ENCODE measurements at regions not wholly inside any gene's neighbourhood (a gene's known extent, or its start where the extent isn't known, plus 50 kb on each side); places are given as distances from the start of the nearest gene placed in this dataset.
"Not testable (repeated sequence)": the region's sequence is repeated elsewhere in the genome, so short reads cannot be mapped to it uniquely, and the experiment has no call there.

GRCh38 chr1:38486085-38486484 is 373.5 kb downstream of the RRAGC start:
- Histone ChIP-seq H3K9me3 (ENCODE audit: control insufficient read depth, insufficient read depth, low read length) (no peaks in the 10 kb centered on the region), H3K27me3 (ENCODE audit: control insufficient read depth, insufficient read depth, low read length) (no peaks in the 10 kb centered on the region), H3K4me1 (ENCODE audit: control insufficient read depth, insufficient read depth, low read length) (peaks cover 16% of the 10 kb centered on the region), H3K4me3 (ENCODE audit: low read depth, low read length) (no peak overlapping the region), H3K36me3 (ENCODE audit: control insufficient read depth, insufficient read depth, low read length) (no peaks in the 10 kb centered on the region), H3K27ac (ENCODE audit: low read depth, low read length) (peak overlapping the region; percentile 30), H3K9ac (ENCODE audit: low read depth, low read length) (no peak overlapping the region)

GRCh38 chr1:38481871-38482826 is 377.4 kb downstream of the RRAGC start:
- H3K9me3 ChIP-seq (ENCODE audit: control insufficient read depth, insufficient read depth, low read length) = 0 out of 2 replicates have a peak, but pooled peaks cover 3% of the 10 kb centered on the region
- no peaks in the 10 kb centered on the region for H3K36me3 ChIP-seq (ENCODE audit: control insufficient read depth, insufficient read depth, low read length)
- H3K27me3 ChIP-seq (ENCODE audit: control insufficient read depth, insufficient read depth, low read length) = peaks cover 14% of the 10 kb centered on the region
- H3K4me1 ChIP-seq (ENCODE audit: control insufficient read depth, insufficient read depth, low read length) = peaks cover 13% of the 10 kb centered on the region
- H3K9ac ChIP-seq (ENCODE audit: low read depth, low read length) = no peak overlapping the region
- no peak overlapping the region for H3K27ac ChIP-seq (ENCODE audit: low read depth, low read length)
- H3K4me3 ChIP-seq (ENCODE audit: low read depth, low read length) = no peak overlapping the region

DNA sequence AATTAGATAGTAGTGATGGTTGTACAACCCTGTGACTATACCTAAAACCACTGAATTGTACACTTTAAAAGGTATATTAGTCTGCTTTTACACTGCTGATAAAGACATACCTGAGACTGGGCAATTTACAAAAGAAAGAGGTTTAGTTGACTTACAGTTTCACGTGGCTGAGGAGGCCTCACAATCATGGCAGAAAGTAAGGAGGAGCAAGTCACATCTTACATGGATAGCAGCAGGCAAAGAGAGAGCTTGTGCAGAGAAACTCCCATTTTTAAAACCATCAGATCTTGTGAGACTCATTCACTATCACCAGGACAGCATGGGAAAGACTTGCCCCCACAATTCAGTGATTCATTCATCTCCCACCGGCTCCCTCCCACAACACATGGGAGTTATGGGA is 379.9 kb downstream of the RRAGC start:
- H3K27me3 ChIP-seq (ENCODE audit: control insufficient read depth, insufficient read depth, low read length) = peaks cover 35% of the 10 kb centered on the region
- not testable (repeated sequence) for H3K9me3 ChIP-seq (ENCODE audit: control insufficient read depth, insufficient read depth, low read length); H3K27ac ChIP-seq (ENCODE audit: low read depth, low read length); H3K36me3 ChIP-seq (ENCODE audit: control insufficient read depth, insufficient read depth, low read length); H3K4me3 ChIP-seq (ENCODE audit: low read depth, low read length); H3K9ac ChIP-seq (ENCODE audit: low read depth, low read length)
- H3K4me1 ChIP-seq (ENCODE audit: control insufficient read depth, insufficient read depth, low read length) = peaks cover 21% of the 10 kb centered on the region

- H3K9ac ChIP-seq (ENCODE audit: low read depth, low read length) = no peak overlapping the region
- no peak overlapping the region for H3K4me3 ChIP-seq (ENCODE audit: low read depth, low read length)
- H3K9me3 ChIP-seq (ENCODE audit: control insufficient read depth, insufficient read depth, low read length) = 0 out of 2 replicates have a peak, but pooled peaks cover 3% of the 10 kb centered on the region
- H3K27me3 ChIP-seq (ENCODE audit: control insufficient read depth, insufficient read depth, low read length) = peaks cover 49% of the 10 kb centered on the region
- H3K4me1 ChIP-seq (ENCODE audit: control insufficient read depth, insufficient read depth, low read length) = peaks cover 24% of the 10 kb centered on the region
- H3K36me3 ChIP-seq (ENCODE audit: control insufficient read depth, insufficient read depth, low read length) = no peaks in the 10 kb centered on the region
- no peak overlapping the region for H3K27ac ChIP-seq (ENCODE audit: low read depth, low read length)
Measured at GRCh38 chr1:38477811-38478210, 381.8 kb downstream of the RRAGC start.

DNA sequence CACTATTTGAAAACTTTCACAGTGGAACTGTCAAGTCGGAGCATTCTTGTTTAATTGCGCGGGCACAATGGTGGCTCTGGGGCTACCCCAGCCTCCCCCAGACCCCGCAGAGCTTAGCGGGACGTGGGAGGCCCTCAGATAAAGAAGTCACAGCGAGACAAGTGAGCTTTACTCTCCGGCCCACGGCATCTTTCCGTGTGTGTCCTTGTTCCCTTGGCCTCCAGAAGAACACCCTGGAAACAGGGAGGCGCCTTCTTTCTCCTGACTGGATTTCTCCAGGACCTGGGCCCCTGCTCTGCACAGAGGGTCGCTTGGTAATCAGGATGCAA is 382.8 kb downstream of the RRAGC start:
- H3K4me3 ChIP-seq (ENCODE audit: low read depth, low read length) = peak overlapping the region; percentile 62
- no peak overlapping the region for H3K9ac ChIP-seq (ENCODE audit: low read depth, low read length)
- peaks cover 49% of the 10 kb centered on the region for H3K27me3 ChIP-seq (ENCODE audit: control insufficient read depth, insufficient read depth, low read length)
- H3K27ac ChIP-seq (ENCODE audit: low read depth, low read length) = peak overlapping the region; percentile 76
- H3K4me1 ChIP-seq (ENCODE audit: control insufficient read depth, insufficient read depth, low read length) = peaks cover 24% of the 10 kb centered on the region
- 0 out of 2 replicates have a peak, but pooled peaks cover 3% of the 10 kb centered on the region for H3K9me3 ChIP-seq (ENCODE audit: control insufficient read depth, insufficient read depth, low read length)
- H3K36me3 ChIP-seq (ENCODE audit: control insufficient read depth, insufficient read depth, low read length) = no peaks in the 10 kb centered on the region

DNA sequence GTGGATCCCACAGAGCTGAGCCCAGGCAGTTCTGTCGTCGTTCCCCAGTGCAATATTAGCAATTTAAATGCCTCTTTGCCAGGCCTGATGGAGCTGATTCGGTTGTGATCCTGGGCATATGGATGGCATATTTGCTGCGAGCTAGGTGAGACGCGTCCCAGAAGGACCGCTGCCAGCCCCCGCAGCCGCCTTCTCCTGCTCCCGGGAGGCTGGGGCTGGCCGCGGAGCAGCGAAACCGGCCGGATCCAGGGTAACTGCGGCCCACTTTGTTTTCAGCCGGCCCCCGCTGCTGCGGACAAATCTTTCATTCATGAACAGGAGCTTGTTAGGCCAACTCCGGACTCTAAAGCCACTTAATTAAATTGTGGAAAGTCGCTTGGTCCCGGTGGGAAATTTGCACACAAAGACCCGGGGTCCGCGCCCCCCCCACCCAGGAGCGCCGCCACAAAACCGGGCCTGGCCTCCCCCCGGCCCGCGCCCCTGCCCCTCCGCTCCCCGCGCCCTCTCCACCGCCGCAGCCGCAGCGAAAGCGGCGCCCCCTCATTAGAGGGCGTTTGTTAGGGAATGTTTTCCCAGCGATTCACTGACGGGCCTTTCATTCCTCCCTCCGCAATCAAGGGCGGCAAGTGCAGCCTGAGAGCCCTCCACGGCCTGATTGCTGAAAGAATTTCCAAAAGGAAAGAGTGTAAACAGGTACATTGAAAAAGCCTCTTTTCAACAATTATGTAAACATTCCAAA is 383.3 kb downstream of the RRAGC start:
- peaks cover 24% of the 10 kb centered on the region for H3K4me1 ChIP-seq (ENCODE audit: control insufficient read depth, insufficient read depth, low read length)
- 0 out of 2 replicates have a peak, but pooled peaks cover 3% of the 10 kb centered on the region for H3K9me3 ChIP-seq (ENCODE audit: control insufficient read depth, insufficient read depth, low read length)
- no peaks in the 10 kb centered on the region for H3K36me3 ChIP-seq (ENCODE audit: control insufficient read depth, insufficient read depth, low read length)
- 0 out of 2 replicates have a peak overlapping the region, but pooled peaks have one; percentile 25 for H3K9ac ChIP-seq (ENCODE audit: low read depth, low read length)
- H3K4me3 ChIP-seq (ENCODE audit: low read depth, low read length) = peak overlapping the region; percentile 62
- peaks cover 49% of the 10 kb centered on the region for H3K27me3 ChIP-seq (ENCODE audit: control insufficient read depth, insufficient read depth, low read length)
- peak overlapping the region; percentile 76 for H3K27ac ChIP-seq (ENCODE audit: low read depth, low read length)

DNA sequence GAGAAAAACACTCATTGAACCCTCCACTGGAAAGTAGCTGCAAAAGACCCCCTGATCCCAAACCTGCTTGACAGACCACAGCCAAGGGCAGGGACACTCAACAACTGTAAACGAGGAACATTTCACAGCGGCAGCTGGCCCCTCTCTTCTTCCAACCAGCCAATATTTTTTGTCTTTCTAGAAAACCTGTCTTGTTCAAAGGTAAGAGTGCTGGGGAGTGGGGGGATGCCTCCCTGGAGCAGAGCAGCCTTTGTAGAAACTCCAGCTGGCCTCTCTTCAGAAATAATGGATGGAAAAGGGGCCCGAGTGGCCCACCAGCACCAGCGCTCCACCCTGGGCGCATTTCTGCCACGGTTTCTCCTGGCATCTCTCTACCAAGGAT is 384.0 kb downstream of the RRAGC start:
- Histone ChIP-seq H3K36me3 (ENCODE audit: control insufficient read depth, insufficient read depth, low read length) (no peaks in the 10 kb centered on the region), H3K27me3 (ENCODE audit: control insufficient read depth, insufficient read depth, low read length) (peaks cover 49% of the 10 kb centered on the region), H3K27ac (ENCODE audit: low read depth, low read length) (peak overlapping the region; percentile 21), H3K4me1 (ENCODE audit: control insufficient read depth, insufficient read depth, low read length) (peaks cover 24% of the 10 kb centered on the region), H3K9me3 (ENCODE audit: control insufficient read depth, insufficient read depth, low read length) (0 out of 2 replicates have a peak, but pooled peaks cover 3% of the 10 kb centered on the region), H3K9ac (ENCODE audit: low read depth, low read length) (no peak overlapping the region), H3K4me3 (ENCODE audit: low read depth, low read length) (peak overlapping the region; percentile 62)

DNA sequence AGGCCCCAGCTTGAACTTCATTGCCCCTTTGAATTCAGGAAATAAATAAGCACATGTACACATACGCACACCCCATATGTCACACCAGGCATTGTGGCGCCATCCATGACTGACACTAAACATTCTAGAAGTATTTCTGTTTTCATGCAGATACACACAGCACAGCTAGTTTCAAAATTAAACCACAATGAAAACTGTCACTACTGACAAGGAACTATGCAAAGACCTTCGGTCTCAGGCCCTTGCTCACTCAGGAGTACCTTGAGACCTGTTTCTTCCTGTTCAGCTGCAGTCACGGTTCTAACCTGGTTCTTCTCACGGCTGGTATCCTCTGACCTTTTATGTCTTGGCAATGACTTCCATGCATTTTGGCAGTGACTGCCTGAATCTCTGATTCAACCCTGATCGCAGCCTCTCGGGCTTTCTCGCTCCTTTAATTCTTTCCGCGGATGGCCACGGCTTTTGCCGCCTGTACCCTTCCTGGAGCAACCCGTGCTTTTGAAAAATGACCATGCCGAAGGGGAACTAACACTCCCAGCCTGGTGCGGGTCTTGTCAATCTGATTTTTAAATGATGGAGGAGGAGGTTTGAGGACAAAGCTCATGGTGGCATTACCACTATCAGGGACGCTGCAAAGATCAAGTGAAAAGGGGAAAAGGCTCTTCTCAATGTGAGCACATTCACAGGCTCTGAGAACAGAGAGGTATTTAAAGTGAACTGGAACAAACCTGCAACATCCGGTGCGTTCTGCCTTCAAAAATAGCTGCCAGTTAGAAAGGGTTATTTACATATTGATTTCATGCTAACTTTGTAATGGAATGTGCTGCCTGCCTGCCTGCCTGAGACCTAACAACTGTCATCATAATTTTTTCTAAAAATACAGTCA is 384.6 kb downstream of the RRAGC start:
- Histone ChIP-seq H3K9ac (ENCODE audit: low read depth, low read length) (no peak overlapping the region; the same call in 1 of the 2 replicates), H3K27ac (ENCODE audit: low read depth, low read length) (peak overlapping the region; percentile 43), H3K27me3 (ENCODE audit: control insufficient read depth, insufficient read depth, low read length) (peaks cover 49% of the 10 kb centered on the region), H3K36me3 (ENCODE audit: control insufficient read depth, insufficient read depth, low read length) (no peaks in the 10 kb centered on the region), H3K4me3 (ENCODE audit: low read depth, low read length) (peak overlapping the region; percentile 23), H3K4me1 (ENCODE audit: control insufficient read depth, insufficient read depth, low read length) (peaks cover 24% of the 10 kb centered on the region), H3K9me3 (ENCODE audit: control insufficient read depth, insufficient read depth, low read length) (0 out of 2 replicates have a peak, but pooled peaks cover 3% of the 10 kb centered on the region)

- no peak overlapping the region for H3K9ac ChIP-seq (ENCODE audit: low read depth, low read length)
- no peaks in the 10 kb centered on the region for H3K9me3 ChIP-seq (ENCODE audit: control insufficient read depth, insufficient read depth, low read length)
- H3K27ac ChIP-seq (ENCODE audit: low read depth, low read length) = no peak overlapping the region
- no peaks in the 10 kb centered on the region for H3K27me3 ChIP-seq (ENCODE audit: control insufficient read depth, insufficient read depth, low read length)
- H3K4me1 ChIP-seq (ENCODE audit: control insufficient read depth, insufficient read depth, low read length) = peaks cover 12% of the 10 kb centered on the region
- no peak overlapping the region for H3K4me3 ChIP-seq (ENCODE audit: low read depth, low read length)
- H3K36me3 ChIP-seq (ENCODE audit: control insufficient read depth, insufficient read depth, low read length) = no peaks in the 10 kb centered on the region
Measured at GRCh38 chr1:38466487-38466886, 393.1 kb downstream of the RRAGC start.

DNA sequence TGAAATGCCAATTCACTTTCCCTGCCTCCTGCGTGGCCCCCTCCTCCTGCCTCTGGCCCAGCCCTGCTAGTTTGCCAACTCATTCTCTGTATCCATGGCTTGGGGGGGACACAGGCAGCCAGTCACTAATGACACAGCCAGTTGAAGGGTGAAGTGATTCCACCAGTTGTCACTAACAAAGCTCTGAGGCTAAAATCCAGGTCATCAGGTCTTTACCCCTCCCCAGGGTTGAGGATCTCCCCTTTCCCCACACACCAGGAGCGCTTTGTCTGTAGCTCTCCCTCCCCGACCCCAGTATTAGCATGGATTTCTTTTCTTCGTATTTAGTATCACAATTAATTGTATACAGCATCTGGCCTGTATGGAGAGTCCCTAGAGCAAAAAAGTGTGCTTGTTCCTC is 394.1 kb downstream of the RRAGC start:
- no peak overlapping the region for H3K4me3 ChIP-seq (ENCODE audit: low read depth, low read length)
- H3K9me3 ChIP-seq (ENCODE audit: control insufficient read depth, insufficient read depth, low read length) = no peaks in the 10 kb centered on the region
- H3K4me1 ChIP-seq (ENCODE audit: control insufficient read depth, insufficient read depth, low read length) = peaks cover 12% of the 10 kb centered on the region
- H3K9ac ChIP-seq (ENCODE audit: low read depth, low read length) = no peak overlapping the region
- no peak overlapping the region for H3K27ac ChIP-seq (ENCODE audit: low read depth, low read length)
- H3K36me3 ChIP-seq (ENCODE audit: control insufficient read depth, insufficient read depth, low read length) = no peaks in the 10 kb centered on the region
- H3K27me3 ChIP-seq (ENCODE audit: control insufficient read depth, insufficient read depth, low read length) = no peaks in the 10 kb centered on the region

Data from HUES48 (cell line).